ENCODE measurements at regions not wholly inside any gene's neighbourhood (a gene's known extent, or its start where the extent isn't known, plus 50 kb on each side); places are given as distances from the start of the nearest gene placed in this dataset.
A peak's percentile ranks its signal among the peaks of the same experiment; 100 is the strongest.

DNA sequence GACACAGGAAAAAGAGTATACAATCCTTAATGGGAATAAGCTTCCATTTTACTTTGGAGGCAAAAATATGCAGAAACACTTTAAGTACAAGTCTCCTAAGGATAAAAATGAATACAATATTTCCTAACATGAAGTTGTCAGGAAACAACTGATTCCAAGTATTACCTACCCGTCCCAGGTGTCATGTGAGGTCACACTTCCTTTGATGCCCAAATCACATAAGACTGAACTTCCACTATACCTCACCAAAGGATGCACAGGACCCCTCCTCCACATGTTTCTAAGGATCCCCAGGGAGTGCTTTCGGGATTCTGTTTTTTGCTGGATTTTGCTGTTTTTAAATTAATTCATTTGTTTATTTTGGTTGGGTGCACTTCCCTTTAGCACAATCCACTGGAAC, 438.5 kb upstream of the TCF4 start:
- DNase-seq (ENCODE audit: low spot score): no peak

DNA sequence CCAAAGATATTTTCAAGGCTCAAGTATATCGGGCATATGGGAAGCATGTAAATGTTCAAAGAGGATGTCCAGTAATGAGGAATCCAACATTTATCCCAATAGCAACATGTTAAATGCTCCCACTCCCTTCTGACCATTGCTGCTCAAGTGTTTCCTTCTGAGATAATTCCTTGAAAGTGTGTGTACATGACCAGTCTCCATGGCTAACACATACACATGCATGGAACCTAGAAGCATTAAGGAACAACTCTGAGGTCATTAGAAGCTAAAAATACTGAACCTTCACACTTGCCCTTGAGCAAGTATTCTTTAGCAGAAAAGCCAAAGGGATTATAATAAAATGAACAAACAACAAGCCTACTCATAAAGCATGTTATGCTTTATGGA, 433.8 kb upstream of the TCF4 start:
- no peak for DNase-seq (ENCODE audit: low spot score)

DNA sequence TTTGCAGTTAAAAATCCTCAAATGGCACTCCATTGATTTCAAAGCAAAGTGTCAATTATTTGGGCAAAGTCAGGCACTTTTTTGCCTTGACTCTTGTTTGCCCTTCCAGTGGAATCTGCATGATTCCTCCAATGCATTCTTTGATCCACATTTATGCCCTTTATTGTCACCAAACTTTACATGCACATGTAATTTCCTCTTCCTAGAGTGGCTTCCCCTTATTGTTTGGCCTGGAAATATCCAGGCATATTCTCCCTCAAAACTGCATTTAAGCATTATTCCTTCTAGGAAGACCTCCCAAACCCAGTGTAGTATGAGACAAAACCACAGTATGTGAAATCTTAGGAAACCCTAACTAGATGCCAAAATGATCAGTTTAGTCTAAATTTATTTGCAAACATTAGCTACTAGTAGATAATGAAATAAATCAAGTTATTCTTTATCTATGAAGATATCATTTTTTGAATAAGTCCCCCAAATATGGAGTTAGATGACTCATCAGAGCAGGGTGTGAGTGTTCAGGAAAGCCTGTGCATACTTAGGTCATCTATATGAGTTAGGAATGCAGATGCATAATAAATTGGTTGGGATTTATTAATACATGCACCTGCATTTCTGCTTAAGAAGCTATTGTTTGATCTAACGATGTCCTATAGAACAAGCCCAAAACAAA, 433.3 kb upstream of the TCF4 start:
- no peak for DNase-seq (ENCODE audit: low spot score)

DNA sequence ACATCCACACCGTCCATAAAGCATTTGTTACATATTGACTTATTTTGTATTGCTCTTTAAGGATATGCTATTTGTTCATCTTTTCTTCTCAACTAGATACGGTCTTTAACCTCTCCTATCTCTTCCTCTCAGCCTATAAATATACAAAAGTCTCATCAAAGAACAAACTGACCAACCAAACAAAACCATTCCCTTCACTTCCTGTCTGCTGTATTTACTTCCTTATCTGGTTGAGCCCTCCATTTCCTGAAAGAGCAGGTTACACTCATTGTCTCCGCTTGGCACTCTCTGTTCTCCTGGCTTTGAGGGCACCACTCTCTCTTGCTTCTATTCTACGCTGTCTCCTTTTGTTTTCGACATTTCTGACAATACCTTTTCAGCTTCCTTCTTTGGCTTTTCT, 431.9 kb upstream of the TCF4 start:
- no peak for DNase-seq (ENCODE audit: low spot score)

DNA sequence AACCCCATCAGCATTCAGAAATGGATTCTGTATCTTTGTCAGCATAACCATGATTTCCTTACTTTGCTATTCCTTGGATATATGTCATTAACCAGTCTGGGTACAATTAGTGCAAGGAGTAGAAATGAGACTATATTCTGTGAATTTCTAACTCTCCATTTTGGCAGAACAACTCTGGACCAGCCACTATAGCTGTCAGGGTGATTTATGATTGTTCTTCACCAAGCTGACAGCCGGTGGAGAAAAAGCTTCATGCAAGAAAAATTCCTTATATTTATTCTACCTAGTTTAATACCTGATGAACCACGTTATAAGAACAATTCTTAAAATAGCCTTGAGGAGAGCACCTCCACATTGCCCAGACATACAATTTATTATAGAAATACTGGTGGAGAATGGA, 431.2 kb upstream of the TCF4 start:
- no peak for DNase-seq (ENCODE audit: low spot score)

DNA sequence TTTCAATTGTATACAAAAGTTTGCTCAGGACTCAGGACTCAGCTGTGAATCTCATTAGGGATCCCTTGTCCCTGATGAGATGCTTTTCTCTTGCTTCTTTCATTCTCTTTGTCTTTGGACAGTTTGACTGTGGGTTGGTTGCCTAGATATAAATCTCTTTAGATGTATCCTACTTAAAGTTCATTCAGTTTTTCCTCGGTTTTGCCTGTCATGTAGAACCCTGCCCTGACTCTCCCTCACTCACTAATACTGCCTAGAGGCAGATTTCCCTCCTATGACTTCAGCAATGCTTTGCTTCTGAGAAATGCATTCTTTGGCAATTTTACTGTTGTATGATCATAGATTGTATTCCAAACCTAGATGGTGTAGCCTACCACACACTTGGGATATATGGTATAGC, 421.4 kb upstream of the TCF4 start:
- DNase-seq (ENCODE audit: low spot score): no peak

DNA sequence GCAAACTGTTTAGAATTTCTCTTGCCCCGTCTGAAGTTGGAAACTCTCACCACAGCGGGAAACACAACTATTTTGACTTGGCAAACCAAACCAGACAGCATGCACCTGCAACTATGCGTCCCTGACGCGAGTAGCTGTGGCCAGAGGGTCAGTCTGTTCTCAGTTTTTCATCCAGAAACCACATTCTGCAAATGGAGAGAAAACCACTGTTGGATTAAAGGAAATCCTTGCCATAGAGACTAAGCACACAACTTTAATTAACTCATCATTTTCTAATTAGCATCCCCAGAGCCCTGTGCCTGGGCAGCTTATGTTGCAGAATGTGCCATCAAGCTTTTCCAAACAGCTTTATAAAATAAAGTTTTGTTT, 415.7 kb upstream of the TCF4 start:
- peak; percentile 47 for DNase-seq (ENCODE audit: low spot score)

DNA sequence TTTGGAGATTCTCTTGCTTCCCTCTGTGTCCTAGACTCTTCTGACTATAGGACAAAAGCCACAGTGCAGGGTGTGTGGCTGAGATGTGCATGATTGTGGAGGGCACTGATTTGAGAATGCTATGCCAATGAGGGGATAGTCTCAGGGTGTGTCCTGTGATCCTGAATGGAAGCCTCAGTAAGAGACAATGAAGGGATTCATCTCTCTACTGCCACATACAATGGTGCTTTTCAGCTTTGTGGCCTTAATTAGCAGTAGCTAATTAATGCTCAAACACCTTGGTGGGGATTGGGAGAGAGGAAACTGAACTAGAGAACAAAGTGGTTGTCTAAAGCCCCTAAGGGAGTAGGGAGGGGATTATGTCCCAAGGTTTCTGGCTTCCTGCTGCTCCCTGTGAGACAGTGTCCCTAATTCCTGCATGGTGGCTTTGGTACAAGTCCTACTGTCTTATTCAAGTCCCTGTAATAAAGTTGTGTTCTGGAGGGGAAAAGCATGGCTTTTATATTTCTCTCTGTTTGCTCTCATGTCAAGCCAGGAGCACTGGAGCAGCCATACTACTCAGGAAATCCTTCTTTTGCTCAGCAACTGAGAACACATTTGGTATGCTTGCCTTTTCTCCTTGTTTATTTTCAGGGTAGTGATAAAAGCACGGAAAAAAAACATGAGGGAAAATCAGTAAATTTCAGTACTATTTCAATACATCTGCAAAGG, 415.2 kb upstream of the TCF4 start:
- DNase-seq (ENCODE audit: low spot score): peak; percentile 91

DNA sequence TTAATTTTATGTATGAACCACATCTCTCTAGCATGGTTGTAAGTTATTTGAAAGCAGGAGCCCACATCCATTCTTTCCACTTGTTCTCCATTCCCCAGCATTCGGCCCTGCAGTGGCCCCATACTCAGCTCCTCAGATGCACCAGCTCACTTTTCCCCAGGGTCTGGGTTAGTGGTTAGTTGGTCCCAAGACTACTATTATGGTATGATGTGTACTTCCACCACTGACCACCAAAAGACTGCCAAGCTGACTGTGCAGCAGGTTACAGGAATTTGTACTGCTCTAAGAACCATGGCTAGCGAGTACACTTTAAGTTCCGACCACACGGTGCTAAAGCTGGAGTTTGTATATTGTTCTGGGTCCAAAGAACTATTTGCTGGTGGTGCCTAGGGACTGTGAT, 413.6 kb upstream of the TCF4 start:
- no peak for DNase-seq (ENCODE audit: low spot score)

DNA sequence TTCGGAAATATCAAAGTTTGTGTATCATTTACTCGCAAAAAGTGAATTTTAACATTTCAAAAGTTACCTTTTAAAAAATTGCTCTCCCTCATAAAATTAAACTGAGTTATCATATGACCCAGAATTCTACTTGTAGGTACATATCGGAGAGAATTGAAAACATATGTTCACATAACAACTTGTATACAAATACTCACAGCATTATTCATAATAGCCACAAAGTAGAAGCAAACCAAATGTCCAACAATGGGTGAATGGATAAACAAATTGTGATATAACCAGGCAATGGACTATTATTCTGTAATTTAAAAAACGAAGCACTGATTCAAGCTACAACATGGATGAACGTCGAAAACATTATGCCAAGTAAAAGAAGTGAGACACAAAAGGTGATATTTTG, 412.0 kb upstream of the TCF4 start:
- DNase-seq (ENCODE audit: low spot score): no peak

DNA sequence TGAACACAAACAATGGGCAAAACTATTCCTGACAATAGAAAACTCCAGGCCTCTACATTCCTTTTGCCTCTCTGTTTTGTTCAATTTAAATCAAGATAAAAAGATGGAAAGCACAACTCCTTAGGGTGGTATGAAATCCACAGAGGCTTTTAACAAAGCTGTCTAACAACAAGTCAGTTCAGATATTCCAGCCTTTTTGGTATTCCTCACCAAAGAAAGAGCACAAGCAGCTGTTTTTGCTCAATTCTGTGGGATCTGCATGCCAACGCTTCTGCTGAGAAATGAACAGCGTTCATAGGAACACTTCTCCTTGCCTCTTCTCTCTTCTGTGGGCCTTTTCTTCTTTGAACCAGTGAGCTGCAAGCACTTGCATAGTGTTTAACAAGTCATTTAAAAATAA, 411.6 kb upstream of the TCF4 start:
- DNase-seq (ENCODE audit: low spot score): peak; percentile 77

DNA sequence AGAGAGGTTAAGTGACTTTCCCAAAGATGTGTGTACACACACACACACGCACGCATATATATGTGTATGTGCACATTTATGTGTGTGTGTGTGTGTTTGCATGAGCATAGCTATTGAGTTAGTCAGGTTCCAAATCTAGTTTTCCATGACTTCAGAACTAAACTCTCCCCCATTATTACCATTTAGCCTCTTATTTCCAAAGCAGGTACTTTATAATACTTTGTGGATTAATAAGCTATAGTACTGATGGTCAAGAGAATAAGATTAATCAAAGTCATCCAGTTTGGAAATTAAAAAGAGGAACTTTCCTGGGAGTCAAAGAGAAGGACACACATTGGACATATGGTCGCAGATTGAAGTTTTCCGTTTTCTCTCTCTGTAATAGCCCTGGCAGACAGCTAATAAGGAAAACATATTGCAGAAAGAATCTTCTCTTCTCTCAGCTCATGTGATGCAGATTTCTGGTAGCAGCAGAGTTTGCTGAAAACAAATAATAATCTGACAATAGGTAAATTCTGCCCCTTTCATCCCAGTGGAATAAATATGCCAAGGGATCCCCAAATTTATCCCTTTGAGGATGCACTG, 410.9 kb upstream of the TCF4 start:
- DNase-seq (ENCODE audit: low spot score): peak; percentile 49

DNA sequence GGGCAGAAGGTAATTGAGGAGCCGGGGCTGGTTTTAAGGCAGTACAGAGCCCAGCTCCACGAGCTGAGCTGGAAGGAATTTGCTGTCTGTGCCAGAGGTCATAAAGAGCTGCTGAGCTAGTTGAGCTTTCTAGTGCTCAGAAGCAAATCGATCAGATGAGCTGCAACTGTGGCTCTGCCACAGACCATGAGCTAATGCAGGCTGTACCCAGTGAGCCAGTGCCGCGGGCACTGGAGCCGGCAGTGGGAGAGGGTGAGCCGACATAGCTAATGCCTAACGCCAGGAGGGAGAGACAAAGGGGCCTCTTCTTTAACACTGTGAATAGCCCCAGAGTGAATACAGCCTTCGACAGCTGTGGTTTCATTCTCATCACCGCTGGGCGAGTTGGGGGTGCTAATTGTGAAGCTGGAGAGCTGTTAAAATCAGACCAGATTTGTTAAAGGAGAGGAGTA, 410.1 kb upstream of the TCF4 start:
- peak; percentile 94 for DNase-seq (ENCODE audit: low spot score)

DNA sequence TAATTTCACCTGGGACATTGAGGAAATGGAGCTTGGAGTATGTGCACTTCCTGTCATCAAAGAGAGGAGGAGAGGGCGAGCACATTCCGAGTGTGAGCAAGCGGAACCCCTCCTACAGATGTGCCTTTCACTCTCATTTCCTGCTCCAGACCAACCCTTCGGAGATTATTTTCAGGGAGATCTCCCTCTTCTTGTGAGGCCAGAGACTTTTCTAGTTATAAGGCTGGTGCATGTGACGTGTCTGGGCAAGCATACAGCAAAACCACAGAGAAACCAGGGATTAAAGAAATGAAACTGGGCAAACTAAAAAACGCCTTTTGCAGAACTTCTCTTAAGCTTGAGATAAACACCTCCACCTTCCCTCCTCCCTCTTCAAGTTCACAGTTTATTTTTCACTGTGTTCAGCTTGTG, 409.2 kb upstream of the TCF4 start:
- DNase-seq (ENCODE audit: low spot score): peak; percentile 76

DNA sequence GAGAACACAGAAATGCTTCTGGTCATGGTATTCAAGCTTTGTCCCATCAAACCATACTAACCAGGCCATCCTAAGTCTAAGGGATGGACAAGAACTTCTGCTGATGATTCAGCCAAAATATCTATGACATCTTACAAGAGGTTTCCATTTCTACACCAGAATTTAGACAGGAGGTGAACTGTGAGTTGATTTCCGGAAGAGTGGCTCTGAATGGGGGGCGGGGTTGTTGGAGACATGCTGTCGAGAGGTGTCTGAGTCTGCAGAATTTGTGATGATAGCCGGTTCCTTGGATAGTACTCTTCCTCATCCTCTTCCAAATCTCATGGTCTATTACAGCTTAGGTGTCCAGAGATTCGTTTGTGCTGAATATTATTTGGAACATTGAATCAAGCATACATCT, 408.7 kb upstream of the TCF4 start:
- no peak for DNase-seq (ENCODE audit: low spot score)

DNA sequence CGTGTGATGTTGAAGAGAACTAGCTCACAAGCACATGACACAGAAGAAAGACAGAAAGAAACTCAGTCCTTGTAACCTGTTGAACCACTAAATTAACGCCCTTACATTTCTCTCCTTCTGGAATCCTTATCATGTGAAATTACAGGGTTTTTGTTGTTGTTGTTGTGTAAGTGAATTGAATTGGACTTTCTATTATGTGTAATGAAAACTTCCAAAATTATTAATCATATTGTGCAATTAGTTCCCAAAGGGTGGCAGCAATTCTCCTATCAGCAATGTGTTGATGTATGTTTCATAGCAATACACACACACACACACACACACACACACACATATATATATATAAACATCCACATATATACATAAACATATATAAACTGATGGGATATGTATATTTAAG, 402.2 kb upstream of the TCF4 start:
- no peak for DNase-seq (ENCODE audit: low spot score)

DNA sequence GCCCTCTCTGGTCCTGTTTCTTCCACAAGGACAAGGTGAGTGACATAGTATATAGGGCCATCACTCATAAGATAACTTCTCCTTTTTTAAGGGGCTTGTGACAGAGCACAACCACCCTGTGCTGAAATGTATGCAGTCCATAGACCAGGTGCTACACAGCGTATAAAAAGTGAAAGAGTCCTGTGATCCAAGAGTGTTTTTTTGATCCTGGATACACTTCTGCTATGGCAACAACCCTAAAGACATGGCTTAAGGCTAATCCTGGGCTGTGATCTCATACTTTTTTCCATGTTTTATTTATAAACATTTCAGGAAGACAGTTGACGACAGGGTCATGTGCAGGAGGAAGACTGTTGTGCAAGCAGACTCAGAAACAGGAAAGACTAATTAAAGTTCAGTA, 400.5 kb upstream of the TCF4 start:
- no peak for DNase-seq (ENCODE audit: low spot score)

DNA sequence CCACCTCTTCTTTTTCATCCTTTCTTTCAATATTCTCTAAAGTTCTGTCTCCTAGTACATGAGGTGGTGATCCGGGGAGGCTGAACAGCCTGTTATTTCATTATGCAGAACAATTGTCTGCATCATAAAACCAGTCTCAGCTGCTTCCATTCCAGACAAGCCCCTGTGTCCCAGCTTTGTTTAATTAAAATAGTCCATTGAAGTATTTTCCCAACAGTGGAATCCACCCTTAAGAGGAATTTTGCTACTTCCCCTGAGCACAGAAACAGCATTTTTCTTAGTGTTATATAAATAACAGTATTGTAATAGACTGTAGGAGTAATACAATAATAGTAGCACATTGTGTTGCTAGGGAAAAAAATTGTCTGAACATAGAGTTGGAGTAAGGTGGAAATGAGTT, 395.4 kb upstream of the TCF4 start:
- no peak for DNase-seq (ENCODE audit: low spot score)

DNA sequence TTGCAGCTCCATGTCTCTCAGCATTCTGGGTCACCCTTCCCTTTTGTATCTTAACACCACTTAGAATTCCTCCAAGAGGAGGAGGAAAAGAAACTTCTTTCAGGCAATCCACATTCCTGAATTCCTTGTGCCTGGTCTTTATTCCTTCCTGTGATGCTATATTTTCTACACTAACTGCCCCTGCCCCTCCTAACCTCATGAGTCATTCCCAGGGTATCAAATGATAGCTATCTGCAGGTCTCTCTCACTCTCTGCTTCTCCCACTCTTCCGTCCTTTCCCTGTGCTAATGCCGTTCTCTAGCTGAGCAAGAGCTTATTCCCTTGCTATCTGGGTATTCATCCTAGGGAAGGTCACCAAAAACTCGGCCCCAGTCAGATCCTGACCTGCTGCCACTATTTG, 395.0 kb upstream of the TCF4 start:
- DNase-seq (ENCODE audit: low spot score): no peak

DNA sequence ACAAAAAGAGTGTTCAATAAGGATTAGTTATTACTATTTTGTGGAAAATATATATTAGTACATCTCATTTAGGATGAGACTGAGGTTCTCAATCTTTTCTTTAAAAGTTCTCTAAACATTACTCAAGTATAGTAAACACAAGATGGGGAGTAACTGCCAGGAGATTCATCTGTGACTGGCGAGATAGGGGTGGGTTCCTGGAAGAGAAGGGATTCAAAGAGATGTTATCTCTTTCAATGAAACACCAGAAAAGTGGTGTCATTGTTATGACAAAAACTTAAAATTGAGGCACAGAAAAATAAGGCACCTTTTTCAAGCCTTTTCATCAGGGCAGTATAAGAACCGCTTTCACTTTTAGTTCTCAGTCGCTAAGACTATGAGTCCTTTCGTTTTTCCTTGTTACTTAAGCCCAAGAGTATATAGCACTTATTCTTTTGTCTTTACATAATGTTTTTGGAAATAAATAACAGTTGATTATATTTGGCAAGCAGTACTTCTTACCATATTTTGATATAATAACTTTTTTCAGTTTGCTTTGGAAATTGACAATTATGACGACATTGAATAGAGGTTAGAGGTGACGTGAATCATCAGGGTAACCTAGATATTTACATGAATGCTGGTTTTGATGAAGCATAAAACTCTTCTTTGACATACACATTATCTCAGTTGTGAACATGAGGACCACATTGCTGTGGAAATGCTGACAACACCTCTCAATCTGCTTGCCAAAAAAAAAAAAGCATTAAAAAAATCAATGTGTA, 393.9 kb upstream of the TCF4 start:
- no peak for DNase-seq (ENCODE audit: low spot score)

DNA sequence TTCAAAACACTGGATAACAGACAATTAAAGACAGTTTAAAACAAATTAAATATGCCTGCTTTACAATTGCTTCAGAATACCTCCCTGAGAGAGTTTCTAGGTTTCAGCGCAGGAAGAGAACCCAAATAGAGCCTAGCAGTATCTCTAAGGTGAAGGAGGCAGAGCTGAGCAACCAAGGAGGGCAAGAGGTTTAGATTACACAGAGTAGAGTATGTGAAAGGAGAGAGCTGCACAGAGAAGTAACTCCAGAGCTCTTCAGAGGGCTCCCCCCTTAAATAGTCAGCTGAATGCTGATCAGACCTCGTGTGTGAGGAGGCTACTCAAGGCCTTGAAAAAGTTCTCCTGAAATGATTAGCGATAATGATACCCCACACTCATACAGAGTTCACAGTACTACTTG, 386.5 kb upstream of the TCF4 start:
- DNase-seq (ENCODE audit: low spot score): no peak

DNA sequence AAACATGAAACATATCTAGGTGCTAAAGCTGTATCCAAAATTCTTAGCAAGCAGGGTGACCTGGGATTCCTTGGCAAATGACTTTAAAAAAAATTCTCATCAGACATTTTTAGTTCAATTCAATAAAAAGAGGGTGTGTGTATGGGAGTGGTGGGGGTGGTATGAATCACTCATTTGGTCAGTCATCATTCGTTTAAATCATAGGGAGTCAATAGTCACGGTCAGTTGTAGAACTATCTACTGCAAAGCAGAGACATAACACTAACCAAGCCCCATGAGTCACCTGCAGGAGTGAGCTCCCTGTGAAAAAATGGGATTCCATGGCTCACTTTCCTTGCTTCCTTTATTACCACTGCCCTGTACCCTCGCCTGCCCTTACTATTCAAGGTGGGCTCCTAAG, 380.6 kb upstream of the TCF4 start:
- DNase-seq (ENCODE audit: low spot score): no peak

DNA sequence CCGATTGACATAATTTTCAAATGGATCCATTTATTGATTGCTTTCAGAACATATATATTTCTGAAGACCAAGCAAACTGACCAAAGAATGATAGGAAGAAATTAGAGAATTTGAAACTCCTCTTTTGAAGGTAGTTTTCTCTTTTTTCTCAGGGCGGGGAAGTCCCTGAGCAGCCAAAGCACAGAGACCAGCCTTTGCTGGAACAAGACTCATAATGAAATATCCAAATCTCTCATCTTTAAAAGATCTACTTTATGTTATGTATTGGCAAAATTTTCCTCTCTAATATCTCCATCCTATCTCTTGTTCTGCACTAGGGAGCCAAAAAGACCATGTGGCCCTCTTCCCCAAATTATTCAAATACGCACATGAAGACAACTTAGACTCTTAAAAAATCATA, 379.0 kb upstream of the TCF4 start:
- DNase-seq (ENCODE audit: low spot score): no peak

Data from pons (tissue), 1 donor.